HG03039 (cell line): ENCODE measurements at regions not wholly inside any gene's neighbourhood (a gene's known extent, or its start where the extent isn't known, plus 50 kb on each side); places are given as distances from the start of the nearest gene placed in this dataset.

ENCODE experiments used
- ATAC-seq: cut with Tn5 transposase; IDR thresholded peaks from one replicate; pipeline ENCODE4 v1.9.1; 2021; ENCODE audit warnings: mild to moderate bottlenecking, moderate library complexity; ENCODE audit not compliant: unreplicated experiment

GRCh38 chr2:15718103-15718943, 126.7 kb downstream of the DDX1 start:
- no peak for ATAC-seq

GRCh38 chr2:15718944-15719323, 127.3 kb downstream of the DDX1 start:
- no peak for ATAC-seq

DNA sequence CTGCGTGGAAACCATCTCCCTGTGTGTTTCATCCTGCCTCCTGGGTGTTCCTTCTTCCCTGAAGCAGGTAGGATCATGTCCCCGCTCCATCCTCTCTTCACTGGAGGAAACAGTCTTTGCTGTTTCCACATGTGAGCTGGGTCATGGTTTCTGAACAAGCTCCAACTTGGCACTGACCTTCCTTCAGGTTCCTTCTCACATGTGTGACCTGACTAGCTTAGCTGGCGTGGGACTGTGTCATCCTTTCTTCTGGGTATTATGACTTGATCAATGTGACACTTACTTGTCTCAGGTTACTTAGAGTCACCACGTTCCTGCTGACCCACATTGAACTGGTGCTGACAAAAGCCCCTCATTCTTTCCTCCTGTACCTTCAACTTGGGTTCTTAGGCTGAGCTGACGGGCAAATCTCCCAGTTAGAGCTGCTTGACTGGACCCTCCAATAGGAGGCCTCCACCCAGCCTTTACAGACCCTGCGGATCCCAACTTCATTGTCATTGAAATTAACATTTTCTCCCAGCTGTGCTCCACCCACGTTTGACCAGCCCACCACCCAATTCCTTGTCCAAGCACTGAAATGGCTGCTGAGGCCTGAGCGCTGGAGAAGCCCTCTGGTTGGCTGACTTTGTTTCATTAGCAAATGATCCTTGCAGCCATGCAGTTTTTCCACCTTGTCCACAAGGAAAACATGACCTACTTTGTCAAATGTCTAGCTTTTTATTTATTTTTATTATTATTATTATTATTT, 128.1 kb downstream of the DDX1 start:
- no peak for ATAC-seq

- no peak for ATAC-seq
These were observed 129.1 kb downstream of the DDX1 start for GRCh38 chr2:15720561-15721307.

DNA sequence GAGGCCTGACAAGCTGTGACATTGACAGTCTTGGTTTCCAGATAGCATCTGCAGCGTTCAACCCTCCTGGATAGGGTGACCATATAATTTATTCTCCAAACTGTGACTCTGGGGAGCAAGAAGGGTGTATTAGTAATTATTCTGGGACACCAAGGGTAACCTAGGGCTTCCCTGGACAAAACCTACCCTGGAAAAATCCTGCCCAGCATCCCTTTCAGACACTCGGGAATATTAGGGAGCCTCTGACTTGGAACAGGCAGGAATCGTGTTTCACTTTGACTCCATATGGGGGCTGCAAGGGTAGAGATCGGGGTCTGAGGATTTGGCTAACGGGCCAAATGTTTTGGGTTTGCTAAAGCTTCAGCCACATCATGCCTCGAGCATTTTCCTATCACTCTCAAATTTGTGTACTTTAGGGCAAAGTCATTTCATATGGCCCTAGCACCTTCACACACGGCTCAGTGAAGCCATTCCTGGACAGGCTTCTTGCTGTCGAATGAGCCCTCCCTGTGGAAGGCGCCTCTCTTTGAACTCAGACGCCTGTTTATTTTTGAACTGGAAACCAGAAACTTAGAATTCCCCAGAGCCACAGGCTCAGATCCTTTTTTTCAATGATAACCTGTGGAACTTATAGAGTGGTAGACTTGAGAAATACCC, 129.9 kb downstream of the DDX1 start:
- ATAC-seq = no peak

DNA sequence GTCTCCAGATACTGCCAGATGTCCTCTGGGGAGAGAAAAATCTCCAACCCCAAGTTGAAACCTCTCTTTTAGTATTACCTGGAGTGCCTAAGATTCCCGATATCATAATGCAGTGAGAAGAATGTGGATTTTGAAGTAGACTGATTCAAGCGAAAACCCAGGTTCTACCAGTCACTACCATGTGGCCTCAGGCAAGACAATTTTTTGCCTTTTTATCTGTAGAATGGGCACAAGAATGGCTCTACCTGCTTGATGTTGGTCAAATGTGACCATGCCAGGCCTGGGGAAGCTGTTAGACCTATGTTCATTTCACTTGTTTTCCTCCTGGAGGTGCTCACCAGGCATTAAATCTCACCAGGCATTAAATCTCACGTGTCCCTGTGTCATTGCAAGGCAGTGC, 131.3 kb downstream of the DDX1 start:
- no peak for ATAC-seq

GRCh38 chr2:15724235-15724634, 132.6 kb downstream of the DDX1 start:
- ATAC-seq = no peak

DNA sequence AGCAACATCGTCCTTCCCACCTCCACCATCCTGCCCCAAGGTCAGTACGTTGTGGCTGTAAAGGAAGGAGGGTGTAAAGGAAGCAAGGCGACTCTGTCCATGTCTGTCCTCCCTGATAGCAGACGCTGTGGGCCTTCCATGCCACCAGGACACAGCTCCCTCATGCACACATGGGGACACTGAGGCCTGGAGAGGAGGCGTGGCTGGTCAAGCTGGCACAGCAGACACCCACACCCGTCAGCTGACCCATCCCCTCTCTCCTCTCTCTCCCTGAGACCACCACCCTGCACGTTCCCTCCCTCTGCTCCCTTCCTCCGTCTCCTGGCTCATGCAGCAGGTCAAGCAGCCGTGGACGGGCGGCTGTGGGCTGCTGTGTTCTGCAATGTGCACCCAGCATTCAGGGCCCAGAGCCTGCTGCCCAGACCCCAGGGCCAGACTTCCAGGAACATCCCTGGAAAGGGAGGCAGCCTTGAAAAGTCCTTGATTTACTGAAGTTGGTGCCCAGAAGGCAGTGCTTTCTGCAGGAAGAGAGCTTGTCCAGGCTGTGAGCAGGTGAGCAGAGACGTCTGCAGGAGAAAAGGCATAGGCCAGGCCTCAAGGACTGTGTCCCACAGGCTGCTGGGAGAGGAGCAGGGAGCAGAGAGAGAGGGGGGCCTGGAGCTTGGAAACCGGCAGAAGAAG, 133.6 kb downstream of the DDX1 start:
- ATAC-seq = no peak

DNA sequence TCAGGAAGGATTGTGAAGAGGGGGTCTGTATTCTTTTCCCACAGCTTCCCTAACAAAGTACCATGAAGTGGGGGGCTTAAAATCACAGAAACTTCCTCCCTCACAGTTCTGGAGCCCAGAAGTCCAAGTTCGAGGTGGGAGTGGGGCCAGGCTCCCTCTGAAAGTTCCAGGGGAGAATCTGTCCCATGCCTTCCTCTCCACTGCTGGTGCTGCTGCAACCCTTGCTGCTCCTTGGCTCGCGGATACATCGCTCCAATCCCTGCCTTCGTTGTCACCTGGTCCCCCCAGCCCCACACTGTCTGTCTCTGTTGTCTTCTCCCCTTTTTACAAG, 134.1 kb downstream of the DDX1 start:
- ATAC-seq = no peak

- ATAC-seq = no peak
These were observed 134.8 kb downstream of the DDX1 start for GRCh38 chr2:15726321-15727057.

DNA sequence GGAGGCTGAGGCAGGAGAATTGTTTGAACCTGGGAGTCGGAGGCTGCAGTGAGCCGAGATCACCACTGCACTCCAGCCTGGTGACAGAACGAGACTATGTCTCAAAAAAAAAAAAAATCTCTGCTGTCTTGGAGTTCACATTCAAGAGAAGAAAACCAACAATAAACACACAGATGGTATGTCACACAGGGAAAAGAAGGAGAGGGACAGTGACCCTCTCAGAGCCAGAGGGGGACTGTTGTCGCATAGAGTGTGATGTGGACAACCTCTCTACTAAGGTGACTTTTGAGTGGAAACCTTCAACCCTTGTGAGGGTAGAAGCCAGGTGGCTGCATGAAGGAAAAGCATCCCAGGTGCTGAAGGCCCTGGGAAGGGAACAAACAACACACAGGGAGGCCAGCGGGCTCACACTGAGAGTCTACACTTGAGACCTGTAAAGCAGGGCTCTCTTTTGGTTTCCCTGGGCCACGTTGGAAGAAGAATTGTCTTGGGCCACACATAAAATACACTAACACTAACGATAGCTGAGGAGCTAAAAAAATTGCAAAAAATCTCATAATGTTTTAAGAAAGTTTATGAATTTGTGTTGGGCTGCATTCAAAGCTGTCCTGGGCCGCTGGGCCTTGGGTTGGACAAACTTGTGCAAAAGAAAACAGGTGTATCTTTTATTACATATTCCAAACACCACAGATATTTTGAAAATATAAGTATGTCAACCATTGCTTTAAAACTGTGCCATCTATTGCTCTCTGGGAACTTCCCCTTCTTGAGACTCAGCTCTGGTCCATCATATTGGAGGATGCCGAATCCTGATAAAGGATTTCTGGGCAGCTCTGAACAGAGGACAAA, 136.0 kb downstream of the DDX1 start:
- ATAC-seq = no peak

DNA sequence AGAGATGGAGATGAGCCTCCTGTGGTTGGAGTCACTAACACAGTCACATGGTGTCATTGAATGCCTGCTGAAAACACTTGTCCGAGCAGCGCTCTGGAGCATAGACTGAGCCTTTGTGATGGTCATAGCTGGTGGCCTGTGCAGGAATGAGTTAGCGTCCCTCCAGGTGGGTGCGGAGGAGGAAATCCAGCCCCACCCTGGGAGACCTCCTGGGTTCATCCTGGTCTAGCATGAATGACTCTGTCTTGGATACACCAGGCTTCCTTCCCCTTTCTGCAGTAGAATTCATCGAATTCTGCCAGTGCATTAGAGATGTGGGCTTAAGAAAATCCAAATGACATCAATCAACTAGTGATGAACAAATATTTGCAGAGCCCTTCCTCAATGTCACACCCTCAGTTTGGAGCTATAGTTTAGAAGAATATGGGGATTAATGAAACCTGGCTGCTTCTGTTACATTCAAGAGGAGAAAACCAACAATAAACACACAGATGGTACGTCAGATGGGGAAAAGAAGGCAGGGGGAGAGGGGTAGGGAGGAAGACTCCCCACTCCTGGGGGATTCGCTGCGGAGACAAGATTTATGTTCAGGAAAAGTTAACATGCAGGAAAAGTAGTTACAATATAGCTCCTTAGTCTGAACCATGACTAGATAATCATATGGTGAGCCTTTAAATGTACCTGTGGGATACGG, 136.7 kb downstream of the DDX1 start:
- no peak for ATAC-seq

- no peak for ATAC-seq
These were observed 137.3 kb downstream of the DDX1 start for GRCh38 chr2:15729001-15729400.

GRCh38 chr2:15729709-15730544, 138.3 kb downstream of the DDX1 start:
- ATAC-seq = no peak

DNA sequence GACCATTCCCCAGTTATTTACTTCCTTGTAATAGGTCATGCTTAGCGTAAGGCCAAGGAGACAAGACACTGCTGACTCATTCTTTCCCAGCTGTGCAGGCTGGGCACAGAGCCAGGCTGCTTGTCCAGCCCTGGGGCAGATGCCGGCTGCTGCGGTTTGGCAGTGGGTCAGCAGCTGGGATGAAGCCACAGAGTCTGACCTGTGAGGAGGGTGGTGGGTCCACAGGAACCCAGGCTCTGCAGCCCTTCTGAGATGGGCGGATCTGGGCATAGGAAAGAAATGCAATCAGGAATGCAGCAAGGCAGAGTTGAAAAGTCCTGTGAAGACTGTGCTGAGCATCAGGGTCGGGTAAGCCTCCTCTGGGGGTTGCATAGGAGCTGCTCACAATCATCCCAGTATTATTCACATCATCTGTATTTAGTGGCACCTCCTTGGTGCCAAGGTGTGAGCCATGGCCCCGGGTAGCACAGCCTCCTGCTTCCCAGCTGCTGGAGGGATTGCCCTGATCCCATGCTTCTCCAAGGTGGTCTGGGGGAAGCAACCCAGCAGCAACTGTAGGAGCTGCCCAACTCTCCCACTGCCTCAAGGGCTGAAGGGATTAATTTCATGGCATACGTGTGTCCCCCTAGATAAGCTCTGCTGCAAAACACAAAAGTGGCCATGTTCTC, 139.0 kb downstream of the DDX1 start:
- no peak for ATAC-seq

DNA sequence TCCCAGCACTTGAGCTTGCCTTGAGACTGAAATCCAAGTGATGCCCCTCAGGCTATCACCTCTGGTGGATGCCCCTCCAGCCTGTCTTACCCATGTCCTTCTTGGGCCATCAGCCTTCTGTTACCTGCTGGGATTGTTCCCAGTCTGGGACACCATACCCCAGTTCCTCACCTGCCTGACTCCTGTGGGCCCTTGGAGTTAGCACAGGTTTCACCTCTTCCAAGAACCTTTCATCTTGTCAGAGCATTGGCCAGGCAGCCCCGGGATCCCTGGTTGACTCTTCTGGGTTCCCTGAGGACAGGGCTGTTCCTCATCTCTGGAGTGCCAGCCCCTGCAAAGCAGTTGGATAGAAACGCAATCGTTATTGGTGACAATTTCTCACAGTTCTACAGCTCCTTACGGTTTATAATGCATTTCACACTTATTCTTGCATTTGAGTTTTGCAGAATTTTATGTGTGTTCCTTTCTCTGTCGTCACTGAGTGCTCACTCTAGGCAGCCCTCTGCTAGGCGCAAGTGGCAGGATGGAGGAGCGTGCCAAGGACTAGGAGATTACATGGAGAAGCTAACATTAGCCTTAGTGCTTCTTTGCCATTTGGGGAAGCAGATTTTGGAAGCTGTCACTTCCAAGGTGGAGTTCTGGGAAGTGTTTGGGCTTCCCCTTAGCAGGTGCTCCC, 139.7 kb downstream of the DDX1 start:
- ATAC-seq = no peak

DNA sequence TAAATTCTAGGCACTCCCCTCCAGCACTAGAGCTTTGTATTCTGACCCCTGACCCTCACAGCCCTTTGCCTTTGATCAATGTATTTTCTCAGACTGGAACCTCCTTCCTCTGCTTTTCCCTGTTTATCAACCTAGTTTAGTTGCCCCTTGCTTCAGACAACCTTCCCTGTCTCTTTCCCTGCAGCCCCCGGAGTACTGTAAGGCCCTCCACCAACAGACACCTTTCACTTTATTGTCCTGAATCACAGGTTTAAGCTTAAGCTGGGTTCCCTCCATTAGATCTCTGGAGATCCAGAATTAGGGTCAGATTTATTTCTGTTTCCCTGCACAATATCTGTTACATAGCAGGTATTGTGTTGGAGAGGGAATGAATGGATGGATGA, 140.2 kb downstream of the DDX1 start:
- no peak for ATAC-seq
